HG02884 (cell line): ENCODE measurements at regions not wholly inside any gene's neighbourhood (a gene's known extent, or its start where the extent isn't known, plus 50 kb on each side); places are given as distances from the start of the nearest gene placed in this dataset.

Source experiments
- ATAC-seq: cut with Tn5 transposase; IDR thresholded peaks from one replicate; pipeline ENCODE4 v1.9.1; 2021; ENCODE audit warnings: mild to moderate bottlenecking, moderate library complexity; ENCODE audit not compliant: unreplicated experiment

GRCh38 chr9:16193066-16193465 is 640.2 kb downstream of the CCDC171 start:
- ATAC-seq: no peak

DNA sequence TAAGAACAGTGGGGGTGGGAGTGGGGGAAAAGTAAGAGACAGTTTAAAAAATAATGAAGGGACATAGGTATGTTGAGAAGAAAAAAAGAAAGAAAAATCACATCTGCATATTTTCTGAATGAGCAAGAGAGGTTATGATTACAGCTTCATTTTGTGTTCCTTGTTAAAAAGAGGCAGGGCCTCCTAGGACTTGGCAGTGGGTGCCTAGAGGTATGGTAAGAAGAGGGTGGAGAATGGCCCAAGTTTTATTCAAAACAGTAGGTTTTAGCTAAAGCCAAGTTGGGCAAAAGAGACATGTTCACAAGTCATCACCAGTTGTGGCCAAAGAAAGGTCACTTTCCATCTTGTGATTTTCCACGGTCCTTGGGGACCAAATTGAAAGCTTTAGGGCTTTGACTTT is 643.4 kb downstream of the CCDC171 start:
- no peak for ATAC-seq

DNA sequence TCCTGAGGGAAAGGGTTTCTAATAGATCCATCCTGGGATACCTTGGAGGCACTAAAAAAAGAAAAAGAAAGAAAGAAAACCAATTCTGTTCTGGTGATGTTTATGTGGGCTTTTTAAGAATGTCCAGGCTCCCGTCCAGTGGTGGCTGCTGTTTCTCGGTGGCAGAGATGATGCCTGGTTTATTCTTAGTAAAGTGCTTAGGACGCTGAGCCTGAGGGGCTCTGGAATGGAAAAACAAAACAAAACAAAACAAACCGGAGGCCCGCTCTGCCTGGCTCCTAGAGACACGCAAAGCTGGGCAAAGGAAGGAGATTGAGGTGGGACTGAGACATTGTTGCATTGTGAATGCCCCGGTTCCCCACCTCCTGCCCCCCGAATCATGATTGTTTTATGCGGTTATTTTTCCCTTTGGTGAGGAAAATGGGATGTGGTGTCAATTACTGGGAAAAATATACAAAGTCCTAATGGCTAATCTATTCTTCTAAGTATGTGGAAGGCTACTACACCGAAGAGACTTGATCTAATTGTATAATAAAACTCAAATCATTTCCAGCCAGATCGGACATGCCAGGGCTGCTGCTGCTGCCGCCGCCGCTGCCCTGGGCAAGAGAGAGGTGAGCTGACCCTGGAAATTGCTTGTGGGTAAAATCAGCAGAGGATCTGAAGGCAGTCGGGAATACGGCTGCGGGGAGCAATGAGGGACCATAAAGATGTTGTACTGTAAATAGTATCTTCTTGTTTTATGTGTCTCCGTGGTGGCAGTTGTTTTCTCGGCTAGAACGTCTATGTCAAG is 644.9 kb downstream of the CCDC171 start:
- ATAC-seq: no peak

GRCh38 chr9:16198996-16199395 is 646.2 kb downstream of the CCDC171 start:
- ATAC-seq: no peak

- ATAC-seq: no peak
Measured at GRCh38 chr9:16202221-16202620, 649.4 kb downstream of the CCDC171 start.

DNA sequence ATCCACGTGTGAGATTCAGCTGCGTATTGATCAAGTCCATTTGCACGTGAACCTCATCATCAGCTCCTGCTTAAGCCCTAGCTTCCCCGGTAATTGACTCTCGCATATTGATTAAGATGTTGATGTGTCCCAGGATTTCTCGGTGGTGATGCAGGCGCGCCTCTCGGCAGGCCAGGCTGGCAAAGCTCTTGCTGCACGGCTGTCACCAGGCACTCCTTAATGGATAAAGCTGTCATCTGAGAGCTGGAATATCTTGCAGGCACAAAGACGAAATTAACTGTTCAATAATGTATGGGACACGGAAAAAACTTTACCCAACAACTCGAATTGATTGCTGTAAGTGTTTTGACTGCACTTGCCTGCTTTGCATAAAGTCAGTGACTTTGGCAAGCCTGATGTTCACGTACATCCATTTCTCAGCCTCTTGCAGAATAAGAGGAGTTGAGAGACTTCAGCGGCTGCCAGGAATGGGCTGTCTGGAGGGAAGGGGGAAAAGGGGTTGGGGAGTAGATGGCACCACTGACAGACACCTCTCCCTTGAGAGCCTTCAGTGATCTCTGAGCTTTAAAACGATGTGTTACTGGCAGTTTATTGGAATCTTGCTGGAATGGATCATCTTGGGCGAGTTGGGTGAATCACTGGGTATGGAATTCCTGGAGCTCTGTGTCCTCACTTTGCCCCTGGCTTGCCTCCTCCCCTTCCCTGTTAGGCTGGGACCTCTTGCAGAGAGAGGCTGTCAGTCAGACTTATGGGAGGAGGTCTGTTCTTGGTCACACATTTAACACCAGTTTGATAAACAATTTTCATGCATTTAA is 650.3 kb downstream of the CCDC171 start:
- no peak for ATAC-seq

GRCh38 chr9:16203729-16204573 is 651.1 kb downstream of the CCDC171 start:
- no peak for ATAC-seq

GRCh38 chr9:16205455-16205854 is 652.6 kb downstream of the CCDC171 start:
- ATAC-seq: no peak

DNA sequence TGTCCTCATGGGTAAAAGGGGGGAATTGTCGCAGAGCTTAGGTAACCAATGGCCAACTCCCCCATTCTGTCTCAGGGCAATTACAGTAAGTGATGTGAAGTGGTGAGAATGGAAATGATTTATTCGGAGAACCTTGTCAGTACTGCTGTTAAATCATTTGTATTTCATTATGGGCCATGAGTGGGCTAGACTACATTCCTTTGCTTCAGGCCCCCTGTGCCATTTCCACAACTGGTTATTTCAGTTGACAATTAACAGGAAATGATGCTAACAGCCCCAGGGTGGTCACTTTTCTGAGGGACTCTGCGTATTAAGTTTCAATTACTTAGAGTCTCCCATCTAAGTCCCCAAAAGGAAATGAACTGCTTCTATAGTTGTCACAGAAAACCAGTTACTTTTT is 653.7 kb downstream of the CCDC171 start:
- ATAC-seq: no peak

- ATAC-seq: no peak
Measured at GRCh38 chr9:16207161-16207560, 654.3 kb downstream of the CCDC171 start.

DNA sequence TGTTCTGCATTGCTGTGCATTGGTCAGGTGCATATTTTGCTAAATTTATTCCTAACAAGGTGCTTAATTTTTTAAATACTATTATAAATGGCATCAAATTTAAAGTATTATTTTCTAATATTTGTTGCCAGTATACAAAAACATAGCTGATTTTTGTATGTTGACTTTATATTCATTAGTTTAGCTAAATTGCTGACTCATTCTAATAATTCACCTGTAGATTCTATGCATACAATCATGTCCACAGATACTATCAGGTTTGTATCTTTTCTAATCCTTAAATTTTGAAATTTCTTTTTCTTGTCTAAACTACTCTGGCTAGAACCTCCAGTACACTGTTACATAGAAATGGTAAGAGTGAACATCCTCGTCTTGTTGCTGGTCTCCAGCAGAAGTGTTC is 657.6 kb downstream of the CCDC171 start:
- no peak for ATAC-seq

DNA sequence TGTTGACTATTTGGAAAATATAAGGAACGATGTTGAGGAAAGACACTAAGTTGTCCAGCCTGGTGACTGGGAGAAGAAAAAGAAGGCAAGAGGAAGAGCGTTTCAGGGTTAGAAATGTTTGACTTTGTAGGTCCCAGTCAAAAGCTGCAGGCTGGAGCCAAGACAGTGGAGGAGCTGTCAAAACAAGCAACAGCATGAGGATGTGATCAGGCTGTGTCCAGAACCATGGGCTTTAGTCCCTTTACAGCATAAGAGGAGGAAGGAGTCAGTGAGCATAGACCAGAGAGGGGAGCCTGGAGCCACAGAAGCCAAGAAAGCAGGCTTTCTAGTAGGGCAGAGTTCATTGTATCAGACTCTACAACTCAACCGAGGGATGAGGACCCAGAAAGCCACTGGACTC is 658.5 kb downstream of the BNC2 start:
- no peak for ATAC-seq

- ATAC-seq: no peak
Measured at GRCh38 chr9:16213781-16214515, 656.5 kb downstream of the BNC2 start.

DNA sequence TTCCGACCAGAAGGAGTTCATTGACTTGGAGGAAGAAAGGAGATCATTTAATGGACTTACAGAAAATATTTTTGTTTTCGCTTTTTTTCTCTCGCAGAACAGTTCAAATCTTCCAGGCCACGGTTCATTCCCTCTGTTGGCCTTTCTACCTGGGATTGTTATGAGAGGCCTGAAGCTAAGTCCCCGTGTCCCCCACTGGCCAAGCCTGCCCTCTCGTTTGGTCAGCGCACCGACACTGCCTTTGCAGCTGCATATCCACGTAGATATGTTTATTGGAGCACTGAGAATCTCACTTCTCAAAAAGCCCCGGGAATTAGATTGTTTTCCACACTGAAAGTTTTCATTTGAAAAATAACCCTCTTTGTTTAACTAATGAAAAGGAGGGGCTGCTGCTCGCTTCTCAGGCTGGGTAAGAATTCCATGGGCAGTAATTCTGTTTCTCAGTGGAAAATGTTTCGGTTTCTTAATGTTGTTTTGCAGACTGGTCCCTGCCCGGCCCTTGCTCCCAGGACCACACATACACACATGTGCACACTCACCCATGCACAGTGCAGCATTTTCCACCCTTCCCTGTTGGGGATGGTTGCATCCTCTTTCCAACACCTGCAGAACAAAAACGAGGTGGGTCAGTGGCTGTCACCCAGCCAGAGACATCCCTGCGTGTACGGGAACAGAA is 655.7 kb downstream of the BNC2 start:
- no peak for ATAC-seq

- ATAC-seq: no peak
Measured at GRCh38 chr9:16215353-16215680, 655.2 kb downstream of the BNC2 start.

DNA sequence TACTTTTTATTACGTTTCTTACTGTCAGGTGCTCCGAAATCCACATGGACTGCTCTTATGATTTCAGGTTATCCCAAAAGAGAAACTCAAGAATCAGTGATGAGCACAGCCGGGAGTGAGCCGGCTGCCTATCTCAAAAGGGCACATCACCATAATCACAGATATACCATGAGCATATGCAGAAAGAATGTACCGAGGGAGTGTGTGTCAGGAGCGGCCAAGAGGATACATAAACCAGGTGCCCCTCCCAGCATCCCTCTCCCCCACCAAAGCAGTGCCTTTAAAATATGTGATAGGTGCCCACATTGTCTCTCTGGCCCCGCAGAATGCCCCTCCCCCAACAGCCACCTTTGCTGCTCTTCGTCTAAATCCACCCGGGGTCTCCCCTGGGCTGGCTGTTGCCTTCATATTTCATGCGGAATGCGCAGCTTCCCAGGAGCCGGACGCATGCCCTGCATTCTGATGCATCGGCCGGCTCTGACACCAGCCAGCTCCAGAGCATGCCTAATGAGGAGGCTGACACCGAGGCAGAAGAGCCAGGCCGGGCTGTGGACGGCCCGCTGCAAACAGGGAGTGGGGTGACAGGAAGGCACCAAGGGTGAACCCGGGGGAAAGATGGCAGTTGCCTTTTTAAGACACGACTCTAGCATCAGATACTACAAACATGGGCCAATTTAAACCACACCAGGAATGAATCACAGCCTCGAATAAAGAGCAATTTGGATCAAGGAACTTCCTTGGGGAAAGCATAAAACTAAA is 652.3 kb downstream of the BNC2 start:
- no peak for ATAC-seq

GRCh38 chr9:16221366-16221765 is 649.1 kb downstream of the BNC2 start:
- no peak for ATAC-seq

DNA sequence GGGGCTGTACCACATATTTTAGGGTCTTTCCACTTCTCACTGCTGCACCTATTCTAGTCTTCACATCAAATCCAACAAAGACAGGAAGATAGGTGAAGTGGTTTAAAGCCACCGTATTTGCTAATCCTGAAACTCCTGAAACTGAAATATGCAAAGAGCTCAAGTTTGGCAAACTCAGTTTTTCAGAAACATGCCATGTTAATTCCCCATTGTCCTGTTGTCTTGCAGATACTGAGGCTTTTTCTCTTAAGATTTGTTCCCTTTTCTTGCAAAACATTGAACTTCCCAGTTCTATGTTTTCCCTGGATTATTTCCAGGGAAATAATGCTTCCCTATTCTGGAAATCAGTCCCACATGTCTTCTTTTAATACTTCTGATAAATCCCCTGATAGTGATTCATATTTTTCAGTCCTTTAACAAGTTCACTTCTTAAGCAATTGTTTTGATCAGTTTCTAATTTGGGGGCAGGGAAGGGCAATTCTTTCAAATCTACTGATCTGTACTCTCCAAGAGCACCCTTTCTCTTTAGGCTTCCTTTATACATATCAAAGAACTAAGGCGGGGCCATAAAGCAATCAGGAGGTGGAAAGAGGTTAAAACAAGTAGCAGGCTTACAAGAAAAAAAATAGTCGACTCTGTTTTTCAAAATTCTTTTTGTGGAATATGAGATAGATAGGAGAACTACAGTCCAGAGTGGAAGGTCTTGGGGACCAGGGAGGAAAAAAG is 648.5 kb downstream of the BNC2 start:
- no peak for ATAC-seq
